ENCODE measurements at regions not wholly inside any gene's neighbourhood (a gene's known extent, or its start where the extent isn't known, plus 50 kb on each side); places are given as distances from the start of the nearest gene placed in this dataset.

GRCh38 chr2:107757223-107757622 is 69.5 kb upstream of the RGPD4 start:
- Histone ChIP-seq H3K36me3 (ENCODE audit: control insufficient read depth, insufficient read depth, low read length) (no peaks in the 10 kb centered on the region), H3K4me1 (ENCODE audit: control insufficient read depth, insufficient read depth, low read length) (no peaks in the 10 kb centered on the region), H3K9me3 (ENCODE audit: control insufficient read depth, low read depth, low read length) (no peaks in the 10 kb centered on the region), H3K27ac (ENCODE audit: low read length) (no peak overlapping the region), H3K27me3 (ENCODE audit: control insufficient read depth, insufficient read depth, low read length) (no peaks in the 10 kb centered on the region), H3K4me3 (ENCODE audit: low read length) (no peak overlapping the region)
- DNase-seq, result no peak
- WGBS (ENCODE audit: insufficient coverage, low lambda C conversion rate), result 83% methylated on average over 3 of the region's 5 CpGs

- WGBS (ENCODE audit: insufficient coverage, low lambda C conversion rate), result 89% methylated on average over 1 of the region's 5 CpGs
- no peak overlapping the region for H3K4me3 ChIP-seq (ENCODE audit: low read length)
Observed at GRCh38 chr2:107760620-107761364, 65.9 kb upstream of the RGPD4 start.

DNA sequence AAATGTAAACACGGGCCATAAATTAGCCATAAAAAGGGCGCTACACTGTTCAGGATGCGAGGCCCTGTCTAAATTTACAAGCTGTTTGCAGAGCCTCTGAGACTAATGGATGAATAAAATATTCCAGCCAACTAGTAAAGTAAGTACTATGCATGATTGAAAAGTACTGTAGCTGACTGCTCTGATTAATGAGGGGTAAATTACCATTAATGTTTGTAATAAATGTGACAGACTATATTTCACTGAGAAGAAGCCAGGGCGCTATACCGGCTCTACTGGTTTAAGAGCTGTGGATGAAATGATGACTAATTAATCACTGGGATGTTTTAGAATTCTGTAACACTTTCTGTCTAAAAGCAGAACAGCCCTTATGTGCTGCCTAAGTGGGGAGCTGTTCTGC is 54.3 kb upstream of the RGPD4 start:
- no peak for DNase-seq
- Histone ChIP-seq H3K4me1 (ENCODE audit: control insufficient read depth, insufficient read depth, low read length) (no peaks in the 10 kb centered on the region), H3K4me3 (ENCODE audit: low read length) (no peak overlapping the region), H3K27ac (ENCODE audit: low read length) (no peak overlapping the region), H3K9me3 (ENCODE audit: control insufficient read depth, low read depth, low read length) (no peaks in the 10 kb centered on the region), H3K27me3 (ENCODE audit: control insufficient read depth, insufficient read depth, low read length) (no peaks in the 10 kb centered on the region), H3K36me3 (ENCODE audit: control insufficient read depth, insufficient read depth, low read length) (no peaks in the 10 kb centered on the region)
- WGBS (ENCODE audit: insufficient coverage, low lambda C conversion rate), result 40% methylated on average over 1 of the region's 5 CpGs

More at GRCh38 chr2:107760620-107761364, 65.9 kb upstream of the RGPD4 start:
- no peak overlapping the region for H3K27ac ChIP-seq (ENCODE audit: low read length)
- H3K27me3 ChIP-seq (ENCODE audit: control insufficient read depth, insufficient read depth, low read length), result no peaks in the 10 kb centered on the region
- DNase-seq, result no peak
- no peaks in the 10 kb centered on the region for H3K4me1 ChIP-seq (ENCODE audit: control insufficient read depth, insufficient read depth, low read length)
- H3K9me3 ChIP-seq (ENCODE audit: control insufficient read depth, low read depth, low read length), result no peaks in the 10 kb centered on the region
- no peaks in the 10 kb centered on the region for H3K36me3 ChIP-seq (ENCODE audit: control insufficient read depth, insufficient read depth, low read length)

GRCh38 chr2:107775211-107775610 is 51.5 kb upstream of the RGPD4 start:
- no peaks in the 10 kb centered on the region for H3K9me3 ChIP-seq (ENCODE audit: control insufficient read depth, low read depth, low read length)
- H3K27ac ChIP-seq (ENCODE audit: low read length), result no peak overlapping the region
- DNase-seq, result no peak
- H3K27me3 ChIP-seq (ENCODE audit: control insufficient read depth, insufficient read depth, low read length), result no peaks in the 10 kb centered on the region
- H3K36me3 ChIP-seq (ENCODE audit: control insufficient read depth, insufficient read depth, low read length), result no peaks in the 10 kb centered on the region
- no peak overlapping the region for H3K4me3 ChIP-seq (ENCODE audit: low read length)
- WGBS (ENCODE audit: insufficient coverage, low lambda C conversion rate), result no CpG with 5 or more reads among the region's 5 CpGs
- no peaks in the 10 kb centered on the region for H3K4me1 ChIP-seq (ENCODE audit: control insufficient read depth, insufficient read depth, low read length)

- H3K27ac ChIP-seq (ENCODE audit: low read length), result no peak overlapping the region
- H3K9me3 ChIP-seq (ENCODE audit: control insufficient read depth, low read depth, low read length), result no peaks in the 10 kb centered on the region
- no peaks in the 10 kb centered on the region for H3K27me3 ChIP-seq (ENCODE audit: control insufficient read depth, insufficient read depth, low read length)
- no peaks in the 10 kb centered on the region for H3K36me3 ChIP-seq (ENCODE audit: control insufficient read depth, insufficient read depth, low read length)
- no peak overlapping the region for H3K4me3 ChIP-seq (ENCODE audit: low read length)
- no peaks in the 10 kb centered on the region for H3K4me1 ChIP-seq (ENCODE audit: control insufficient read depth, insufficient read depth, low read length)
- no CpG with 5 or more reads among the region's 1 CpG for WGBS (ENCODE audit: insufficient coverage, low lambda C conversion rate)
- DNase-seq, result no peak
Observed at GRCh38 chr2:107775791-107776190, 50.9 kb upstream of the RGPD4 start.

- no peaks in the 10 kb centered on the region for H3K36me3 ChIP-seq (ENCODE audit: control insufficient read depth, insufficient read depth, low read length)
- WGBS (ENCODE audit: insufficient coverage, low lambda C conversion rate), result no CpG with 5 or more reads among the region's 2 CpGs
- H3K27me3 ChIP-seq (ENCODE audit: control insufficient read depth, insufficient read depth, low read length), result no peaks in the 10 kb centered on the region
- no peak overlapping the region for H3K4me3 ChIP-seq (ENCODE audit: low read length)
- no peaks in the 10 kb centered on the region for H3K4me1 ChIP-seq (ENCODE audit: control insufficient read depth, insufficient read depth, low read length)
- no peak for DNase-seq
- no peak overlapping the region for H3K27ac ChIP-seq (ENCODE audit: low read length)
- no peaks in the 10 kb centered on the region for H3K9me3 ChIP-seq (ENCODE audit: control insufficient read depth, low read depth, low read length)
Observed at GRCh38 chr2:107776362-107776761, 50.3 kb upstream of the RGPD4 start.

All from large intestine (tissue), 3 donors.